CD4-positive, alpha-beta memory T cell (primary cell): ENCODE measurements at regions not wholly inside any gene's neighbourhood (a gene's known extent, or its start where the extent isn't known, plus 50 kb on each side); places are given as distances from the start of the nearest gene placed in this dataset.

Experiments used
- CTCF ChIA-PET: fragments of 350-600 bp; sonication (Branson Sonifier 250); formaldehyde crosslinking; loops from one replicate; lab custom pipeline; 2021; ENCODE audit warnings: inconsistent platforms; ENCODE audit not compliant: partially characterized antibody; lab: Charles Lee
- POLR2A ChIA-PET: fragments of 350-600 bp; sonication (Branson Sonifier 250); formaldehyde crosslinking; loops from one replicate; lab custom pipeline; 2021; ENCODE audit not compliant: partially characterized antibody; lab: Charles Lee
- DNase-seq, 5 donors: peaks; one replicate each; pipeline versions ENCODE4 v3.0.0 to v3.0.0-alpha.2; 2020 to 2022; ENCODE audit warnings: mixed read lengths in 1 of 5
- H3K27ac ChIP-seq: one replicate; pipeline ENCODE4 v1.7.0; 2013; ENCODE audit warnings: low read depth, low read length
- H3K27me3 ChIP-seq: 2 replicates; pipeline ENCODE4 v1.7.0; 2013; ENCODE audit warnings: mild to moderate bottlenecking, low read length, moderate library complexity; ENCODE audit not compliant: insufficient read depth
- H3K36me3 ChIP-seq: 2 replicates; pipeline ENCODE4 v1.7.0; 2013; ENCODE audit warnings: mild to moderate bottlenecking, low read length, moderate library complexity; ENCODE audit not compliant: insufficient read depth
- H3K4me1 ChIP-seq: 2 replicates; pipeline ENCODE4 v1.7.0; 2013; ENCODE audit warnings: mild to moderate bottlenecking, low read length, moderate library complexity; ENCODE audit not compliant: insufficient read depth
- H3K4me3 ChIP-seq, 2 donors: one replicate each; pipeline ENCODE4 v1.7.0; 2013; ENCODE audit warnings: low read length in 2 of 2, mild to moderate bottlenecking in 1 of 2
- H3K9me3 ChIP-seq, 2 donors: one replicate each; pipeline ENCODE4 v1.7.0; 2013; ENCODE audit warnings: low read length in 2 of 2, control low read depth in 1 of 2; ENCODE audit not compliant: control insufficient read depth in 1 of 2
- H3K27ac Mint-ChIP-seq, 7 donors: one replicate each; pipeline ENCODE4 v1.8.0; 2020 to 2021; ENCODE audit warnings: mixed read lengths in 7 of 7, mild to moderate bottlenecking in 6 of 7, inconsistent platforms in 3 of 7, moderate library complexity in 3 of 7
- H3K27me3 Mint-ChIP-seq, 2 donors: one replicate each; pipeline ENCODE4 v1.8.0; 2020 to 2021; ENCODE audit warnings: mixed read lengths in 2 of 2
- H3K36me3 Mint-ChIP-seq, 2 donors: one replicate each; pipeline ENCODE4 v1.8.0; 2020 to 2021; ENCODE audit warnings: mixed read lengths in 2 of 2, inconsistent platforms in 1 of 2, mild to moderate bottlenecking in 1 of 2
- H3K4me1 Mint-ChIP-seq, 4 donors: one replicate each; pipeline ENCODE4 v1.8.0; 2020 to 2021; ENCODE audit warnings: mixed read lengths in 4 of 4, mild to moderate bottlenecking in 1 of 4
- H3K4me3 Mint-ChIP-seq, 8 donors: one replicate each; pipeline ENCODE4 v1.8.0; 2020 to 2021; ENCODE audit warnings: mixed read lengths in 8 of 8, mild to moderate bottlenecking in 7 of 8, moderate library complexity in 6 of 8, inconsistent platforms in 3 of 8
- H3K9me3 Mint-ChIP-seq, 8 donors: one replicate each; pipeline ENCODE4 v1.8.0; 2020 to 2021; ENCODE audit warnings: mixed read lengths in 8 of 8, mild to moderate bottlenecking in 5 of 8, inconsistent platforms in 3 of 8, moderate library complexity in 1 of 8
- intact Hi-C: fragments of 100-400 bp; cut with micrococcal nuclease; formaldehyde crosslinking; loops from one replicate; pipeline ENCODE4 v1.15.1; 2023

DNA sequence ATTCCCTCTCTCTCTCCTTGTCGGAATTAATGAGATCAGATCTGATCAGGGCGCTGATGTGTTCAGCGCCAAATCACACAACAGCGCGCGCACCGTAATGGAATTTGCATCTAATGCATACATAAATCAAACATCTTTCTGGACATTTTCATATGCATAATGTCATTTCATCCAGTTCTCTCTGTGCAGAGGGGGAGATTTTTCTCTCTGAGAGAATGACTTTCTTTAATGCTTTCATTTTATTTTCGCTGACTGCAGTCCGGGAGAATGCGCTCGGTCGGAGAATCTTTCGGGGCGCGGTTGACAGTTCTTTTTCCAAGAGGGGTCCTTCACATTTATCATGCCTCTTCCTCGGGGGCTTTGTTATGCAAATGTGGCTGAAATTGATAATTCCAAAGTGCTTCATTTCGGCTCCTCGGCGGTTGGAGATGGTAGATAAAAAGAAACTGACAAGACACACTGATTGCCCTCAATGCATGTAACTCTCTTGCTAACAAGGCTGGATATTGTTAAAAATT, 615.9 kb downstream of the VRK1 start:
- Mint-ChIP-seq H3K4me3 (no peak overlapping the region), H3K27me3 (peaks cover 0 to 1% of the 10 kb centered on the region in 2 donors), H3K9me3 (no peaks in the 10 kb centered on the region), H3K4me1 (peaks cover 16 to 25% (median 20%) of the 10 kb centered on the region in 4 donors), H3K27ac (no peak overlapping the region), H3K36me3 (no peaks in the 10 kb centered on the region)
- no peak for DNase-seq
- peaks cover 29% of the 10 kb centered on the region for H3K4me1 ChIP-seq
- no peak overlapping the region for H3K27ac ChIP-seq
- H3K4me3 ChIP-seq: peak overlapping the region in 1 of 2 donors; percentile 34
- no peaks in the 10 kb centered on the region for H3K36me3 ChIP-seq
- ChIA-PET POLR2A (no interaction called here), CTCF (interaction anchor here (0.6 kb wide), 1 partner anchor 609 kb away, joined by 3 read pairs; no protein-coding TSS in a partner anchor)
- no peaks in the 10 kb centered on the region for H3K9me3 ChIP-seq
- H3K27me3 ChIP-seq: no peaks in the 10 kb centered on the region
- intact Hi-C loops: loop anchor here (5.0 kb wide), 1 partner anchor 44 kb away; no protein-coding TSS in a partner anchor

- no peaks in the 10 kb centered on the region for H3K36me3 ChIP-seq
- peaks cover 0 to 1% of the 10 kb centered on the region in 2 donors for H3K27me3 Mint-ChIP-seq
- no peaks in the 10 kb centered on the region for H3K36me3 Mint-ChIP-seq
- intact Hi-C loops: loop anchor here (5.0 kb wide), 1 partner anchor 43 kb away; no protein-coding TSS in a partner anchor
- peaks cover 5 to 16% (median 10%) of the 10 kb centered on the region in 4 donors for H3K4me1 Mint-ChIP-seq
- peak overlapping the region in 3 of 8 donors; percentile 16 to 48 (median 19) for H3K4me3 Mint-ChIP-seq
- H3K9me3 Mint-ChIP-seq: no peaks in the 10 kb centered on the region
- no peaks in the 10 kb centered on the region for H3K9me3 ChIP-seq
- no peak overlapping the region for H3K27ac Mint-ChIP-seq
- ChIA-PET POLR2A (interaction anchor here (0.6 kb wide), 1 partner anchor 387 kb away, joined by 4 read pairs; no protein-coding TSS in a partner anchor), CTCF (no interaction called here)
- H3K4me3 ChIP-seq: no peak overlapping the region
- DNase-seq: no peak
- H3K27ac ChIP-seq: no peak overlapping the region
- H3K27me3 ChIP-seq: no peaks in the 10 kb centered on the region
- H3K4me1 ChIP-seq: peaks cover 18% of the 10 kb centered on the region
Measured at GRCh38 chr14:97413966-97414717, 617.0 kb downstream of the VRK1 start.

DNA sequence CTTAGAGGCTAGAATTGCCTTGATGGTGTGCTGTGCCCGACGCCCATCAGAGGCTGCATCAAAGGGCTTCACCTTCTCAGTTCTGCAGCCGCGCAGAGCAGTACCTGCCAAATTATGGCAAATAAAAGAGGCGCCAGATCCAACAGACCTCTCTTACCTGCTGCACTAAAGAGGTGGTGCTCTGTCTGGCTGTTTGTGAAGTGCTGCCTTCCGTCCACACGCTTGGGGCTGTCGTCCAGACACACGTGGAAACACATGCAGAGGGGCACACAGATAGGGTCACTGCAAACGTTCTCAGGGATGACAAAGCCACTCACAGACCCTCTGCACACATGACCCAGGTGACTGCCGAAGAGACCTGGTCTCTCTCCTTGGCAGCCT, 617.5 kb downstream of the VRK1 start:
- intact Hi-C loops: loop anchor here (5.0 kb wide), 1 partner anchor 43 kb away; no protein-coding TSS in a partner anchor

DNA sequence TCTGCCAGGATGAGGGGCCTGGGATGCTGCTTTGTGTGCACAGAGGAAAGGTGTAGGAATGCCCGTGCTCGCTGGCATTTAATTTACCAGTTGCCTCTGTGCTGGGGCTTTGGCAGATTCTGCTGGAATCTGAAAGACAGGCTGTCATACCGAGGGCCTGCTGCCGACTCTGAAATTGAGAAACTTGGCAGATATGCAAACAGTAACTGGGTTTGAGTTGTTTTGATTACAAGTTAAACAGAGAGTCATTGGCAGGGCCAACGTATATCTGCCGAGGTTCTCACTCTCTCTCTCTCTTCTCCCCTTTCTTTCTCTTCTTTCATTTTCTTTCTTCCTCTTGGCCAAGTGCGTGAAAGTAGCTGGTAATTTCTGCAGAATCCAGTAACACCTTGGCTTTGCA, 618.7 kb downstream of the VRK1 start:
- Mint-ChIP-seq H3K4me3 (peak overlapping the region in 1 of 8 donors; percentile 22), H3K36me3 (no peaks in the 10 kb centered on the region), H3K27ac (peak overlapping the region in 1 of 7 donors; percentile 6), H3K4me1 (peaks cover 0 to 9% (median 2%) of the 10 kb centered on the region in 4 donors), H3K9me3 (no peaks in the 10 kb centered on the region), H3K27me3 (peaks cover 0 to 1% of the 10 kb centered on the region in 2 donors)
- Histone ChIP-seq H3K4me1 (peaks cover 9% of the 10 kb centered on the region), H3K4me3 (no peak overlapping the region), H3K27ac (no peak overlapping the region), H3K27me3 (no peaks in the 10 kb centered on the region), H3K9me3 (no peaks in the 10 kb centered on the region), H3K36me3 (no peaks in the 10 kb centered on the region)
- POLR2A ChIA-PET: no interaction called here
- DNase-seq: no peak
- CTCF ChIA-PET: no interaction called here
- intact Hi-C loops: no loop called here

More for the DNA sequence above, 617.5 kb downstream of the VRK1 start:
- peaks cover 13% of the 10 kb centered on the region for H3K4me1 ChIP-seq
- no peak overlapping the region for H3K4me3 ChIP-seq
- ChIA-PET POLR2A (no interaction called here), CTCF (no interaction called here)
- Mint-ChIP-seq H3K36me3 (no peaks in the 10 kb centered on the region), H3K27me3 (peaks cover 0 to 1% of the 10 kb centered on the region in 2 donors), H3K4me3 (peak overlapping the region in 3 of 8 donors; percentile 30 to 65 (median 56)), H3K9me3 (no peaks in the 10 kb centered on the region), H3K27ac (peak overlapping the region in 3 of 7 donors; percentile 36 to 82 (median 60)), H3K4me1 (peaks cover 0 to 11% (median 5%) of the 10 kb centered on the region in 4 donors)
- DNase-seq: no peak
- no peaks in the 10 kb centered on the region for H3K9me3 ChIP-seq
- H3K27me3 ChIP-seq: no peaks in the 10 kb centered on the region
- no peak overlapping the region for H3K27ac ChIP-seq
- no peaks in the 10 kb centered on the region for H3K36me3 ChIP-seq

DNA sequence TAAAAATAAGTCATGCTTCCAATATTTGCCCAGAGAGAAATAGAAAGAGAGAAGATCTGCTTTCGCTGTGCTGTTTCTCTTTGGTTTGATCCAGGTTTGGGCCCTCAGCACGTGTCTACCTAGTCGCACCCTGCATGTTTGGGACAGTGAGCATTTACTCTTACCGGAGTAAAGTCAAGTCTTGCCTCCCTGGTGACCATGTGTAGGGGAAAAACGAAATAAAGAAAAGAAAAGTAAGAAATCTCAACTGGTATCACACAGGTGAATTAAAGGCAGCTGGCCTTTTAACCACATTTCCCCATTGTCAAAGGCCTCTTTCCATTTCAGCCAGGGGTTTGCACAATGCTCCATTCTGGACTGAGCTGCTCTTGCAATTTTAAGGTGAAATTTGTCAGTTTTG, 619.4 kb downstream of the VRK1 start:
- Histone ChIP-seq H3K9me3 (no peaks in the 10 kb centered on the region), H3K36me3 (no peaks in the 10 kb centered on the region), H3K4me3 (no peak overlapping the region), H3K27ac (no peak overlapping the region), H3K4me1 (peaks cover 9% of the 10 kb centered on the region), H3K27me3 (no peaks in the 10 kb centered on the region)
- Mint-ChIP-seq H3K36me3 (no peaks in the 10 kb centered on the region), H3K27me3 (peaks cover 0 to 1% of the 10 kb centered on the region in 2 donors), H3K4me1 (peaks cover 0 to 9% (median 2%) of the 10 kb centered on the region in 4 donors), H3K4me3 (no peak overlapping the region), H3K9me3 (no peaks in the 10 kb centered on the region), H3K27ac (no peak overlapping the region)
- DNase-seq: no peak
- CTCF ChIA-PET: interaction anchor here (1.0 kb wide), 1 partner anchor 12 kb away, joined by 3 read pairs; no protein-coding TSS in a partner anchor
- POLR2A ChIA-PET: no interaction called here
- intact Hi-C loops: no loop called here

DNA sequence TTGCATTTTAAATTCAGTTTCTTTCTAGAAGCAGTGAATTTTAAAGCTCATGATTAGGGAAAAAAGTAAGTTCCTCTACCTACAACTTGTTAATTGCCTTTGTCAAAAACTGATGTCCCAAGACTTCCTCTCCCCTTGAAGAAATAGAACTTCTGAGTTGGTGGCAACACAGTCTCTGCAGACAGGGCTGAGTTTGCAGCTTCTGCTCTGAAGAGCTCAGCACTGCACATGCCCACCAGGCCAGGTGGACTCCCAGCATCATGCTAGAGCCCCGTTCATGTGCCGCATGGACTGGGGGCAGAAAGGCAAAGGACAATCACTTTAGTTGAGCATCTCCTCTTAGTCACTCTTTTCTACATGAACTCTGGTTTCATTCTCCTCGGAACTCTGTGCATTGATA, 620.1 kb downstream of the VRK1 start:
- peaks cover 0 to 9% (median 2%) of the 10 kb centered on the region in 4 donors for H3K4me1 Mint-ChIP-seq
- CTCF ChIA-PET: interaction anchor here (0.7 to 1.0 kb wide), 2 partner anchors 11 to 532 kb away, joined by 3 to 4 read pairs; no protein-coding TSS in a partner anchor
- Histone ChIP-seq H3K27ac (no peak overlapping the region), H3K9me3 (no peaks in the 10 kb centered on the region), H3K4me3 (no peak overlapping the region), H3K36me3 (no peaks in the 10 kb centered on the region), H3K27me3 (no peaks in the 10 kb centered on the region), H3K4me1 (peaks cover 6% of the 10 kb centered on the region)
- intact Hi-C loops: no loop called here
- peak overlapping the region in 1 of 7 donors; percentile 36 for H3K27ac Mint-ChIP-seq
- no peaks in the 10 kb centered on the region for H3K36me3 Mint-ChIP-seq
- H3K4me3 Mint-ChIP-seq: no peak overlapping the region
- DNase-seq: no peak
- H3K27me3 Mint-ChIP-seq: peaks cover 0 to 1% of the 10 kb centered on the region in 2 donors
- POLR2A ChIA-PET: no interaction called here
- no peaks in the 10 kb centered on the region for H3K9me3 Mint-ChIP-seq

- Histone ChIP-seq H3K27ac (no peak overlapping the region), H3K27me3 (no peaks in the 10 kb centered on the region), H3K4me3 (no peak overlapping the region), H3K9me3 (no peaks in the 10 kb centered on the region), H3K4me1 (no peaks in the 10 kb centered on the region), H3K36me3 (no peaks in the 10 kb centered on the region)
- Mint-ChIP-seq H3K27me3 (peaks cover 0 to 3% of the 10 kb centered on the region in 2 donors), H3K9me3 (no peaks in the 10 kb centered on the region), H3K27ac (no peak overlapping the region), H3K4me3 (no peak overlapping the region), H3K4me1 (peaks cover 0 to 9% (median 2%) of the 10 kb centered on the region in 4 donors), H3K36me3 (no peaks in the 10 kb centered on the region)
- CTCF ChIA-PET: no interaction called here
- DNase-seq: no peak
- intact Hi-C loops: no loop called here
- POLR2A ChIA-PET: no interaction called here
Measured at GRCh38 chr14:97420211-97420610, 623.0 kb downstream of the VRK1 start.
